Natural killer cell (primary cell): ENCODE measurements at regions not wholly inside any gene's neighbourhood (a gene's known extent, or its start where the extent isn't known, plus 50 kb on each side); places are given as distances from the start of the nearest gene placed in this dataset.

Source experiments
- ATAC-seq, 3 donors: fragments of 150-1000 bp in 2 of 3; fragments of 200-7000 bp in 1 of 3; cut with Tn5 transposase; 1 replicate in 1 of 3; 2 replicates in 2 of 3; pipeline ENCODE4 v1.10.0; 2021; ENCODE audit warnings: mild to moderate bottlenecking in 2 of 3, moderate library complexity in 2 of 3
- DNase-seq, 2 donors: peaks; one replicate each; pipeline versions ENCODE4 v3.0.0 to v3.0.0-alpha.2; 2013 to 2021; ENCODE audit warnings: mixed read lengths in 1 of 2
- H3K27ac ChIP-seq: one replicate; pipeline ENCODE4 v1.5.1; 2013; ENCODE audit warnings: mild to moderate bottlenecking, low read length
- H3K27me3 ChIP-seq: one replicate; pipeline ENCODE4 v1.6.1; 2013; ENCODE audit warnings: low read length; ENCODE audit not compliant: control insufficient read depth, insufficient read depth
- H3K36me3 ChIP-seq: one replicate; pipeline ENCODE4 v1.6.1; 2013; ENCODE audit warnings: low read length; ENCODE audit not compliant: control insufficient read depth, insufficient read depth
- H3K4me1 ChIP-seq: one replicate; pipeline ENCODE4 v1.6.1; 2013; ENCODE audit warnings: low read length; ENCODE audit not compliant: control insufficient read depth, insufficient read depth
- H3K4me3 ChIP-seq: one replicate; pipeline ENCODE4 v1.5.1; 2013; ENCODE audit warnings: low read length
- H3K9me3 ChIP-seq: one replicate; pipeline ENCODE4 v1.6.1; 2013; ENCODE audit warnings: low read length; ENCODE audit not compliant: control insufficient read depth, insufficient read depth
- H3K27ac Mint-ChIP-seq, 2 donors: one replicate each; pipeline ENCODE4 v1.8.0; 2022; ENCODE audit warnings: mild to moderate bottlenecking in 2 of 2, mixed read lengths in 2 of 2, moderate library complexity in 1 of 2
- H3K27me3 Mint-ChIP-seq, 2 donors: one replicate each; pipeline ENCODE4 v1.8.0; 2022; ENCODE audit warnings: low read depth in 2 of 2, mixed read lengths in 2 of 2
- H3K36me3 Mint-ChIP-seq: one replicate; pipeline ENCODE4 v1.8.0; 2022; ENCODE audit warnings: mixed read lengths
- H3K4me1 Mint-ChIP-seq, 2 donors: one replicate each; pipeline ENCODE4 v1.8.0; 2022; ENCODE audit warnings: mixed read lengths in 2 of 2
- H3K4me3 Mint-ChIP-seq: one replicate; pipeline ENCODE4 v1.8.0; 2022; ENCODE audit warnings: mild to moderate bottlenecking, moderate library complexity, mixed read lengths
- H3K9me3 Mint-ChIP-seq, 2 donors: one replicate each; pipeline ENCODE4 v1.8.0; 2022; ENCODE audit warnings: mixed read lengths in 2 of 2
- CTCF ChIP-seq: fragments of 200-600 bp; IDR thresholded peaks from one replicate; pipeline ENCODE4 v1.8.0; 2022; ENCODE audit warnings: antibody characterized with exemption
- WGBS: methylation state at CpG from one replicate; pipeline ENCODE4 v1.1.7; 2013; ENCODE audit warnings: missing lambda C conversion rate; ENCODE audit not compliant: insufficient coverage; 5-methylcytosine and 5-hydroxymethylcytosine counted together
- intact Hi-C: fragments of 100-400 bp; cut with micrococcal nuclease; formaldehyde crosslinking; loops from one replicate; pipeline ENCODE4 v1.14.2; 2022

DNA sequence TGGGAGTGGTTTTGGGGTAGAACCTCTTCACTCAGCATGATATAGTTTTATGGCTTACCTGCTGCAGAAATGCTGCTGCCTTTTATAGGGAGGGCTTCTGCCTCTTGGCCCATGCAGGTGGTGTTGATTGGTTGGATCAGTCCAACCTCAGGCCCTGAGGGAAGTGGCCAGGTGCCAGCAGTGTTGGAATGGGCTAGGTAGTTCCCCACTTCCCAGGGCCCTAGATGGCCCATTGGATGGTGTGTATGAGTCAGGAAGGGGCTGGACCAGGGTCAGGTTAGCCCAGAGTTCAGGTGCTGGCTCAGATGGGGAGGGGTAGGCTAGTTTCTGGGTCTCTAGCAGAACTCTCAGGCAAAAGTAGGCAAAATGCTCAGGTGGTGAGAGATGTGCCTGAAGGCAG is 455.5 kb downstream of the CCSER2 start:
- Histone ChIP-seq H3K9me3 (no peaks in the 10 kb centered on the region), H3K27me3 (no peaks in the 10 kb centered on the region), H3K4me3 (no peak overlapping the region), H3K27ac (no peak overlapping the region), H3K4me1 (no peaks in the 10 kb centered on the region), H3K36me3 (no peaks in the 10 kb centered on the region)
- no peaks in the 10 kb centered on the region for H3K27me3 Mint-ChIP-seq
- H3K36me3 Mint-ChIP-seq, result no peaks in the 10 kb centered on the region
- H3K27ac Mint-ChIP-seq, result no peak overlapping the region
- ATAC-seq, result no peak
- DNase-seq, result no peak
- intact Hi-C loops, result no loop called here
- TF ChIP-seq CTCF, result no peak
- H3K4me3 Mint-ChIP-seq, result no peak overlapping the region
- no peaks in the 10 kb centered on the region for H3K9me3 Mint-ChIP-seq
- H3K4me1 Mint-ChIP-seq, result no peaks in the 10 kb centered on the region

DNA sequence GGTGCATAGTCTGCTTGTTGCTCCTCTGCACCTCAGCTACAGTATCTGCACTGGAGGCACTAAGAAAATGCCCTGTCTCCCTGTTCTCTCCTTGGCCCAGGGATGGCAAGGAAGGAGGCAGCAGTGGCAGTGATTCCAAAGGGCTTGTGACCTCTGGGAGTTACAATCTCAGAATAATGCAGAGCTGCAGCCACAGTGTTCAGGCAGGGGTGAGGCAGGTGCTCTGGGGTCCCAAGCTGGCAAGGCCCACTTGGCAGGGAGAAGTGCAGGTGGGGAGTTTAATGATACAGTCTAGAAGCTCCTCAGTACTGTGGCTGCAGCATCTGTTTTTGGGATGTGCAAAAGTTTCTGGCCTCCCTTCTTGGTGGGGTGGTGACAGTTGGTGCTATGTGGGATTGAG is 456.4 kb downstream of the CCSER2 start:
- Mint-ChIP-seq H3K4me3 (no peak overlapping the region), H3K4me1 (no peaks in the 10 kb centered on the region), H3K9me3 (no peaks in the 10 kb centered on the region), H3K36me3 (no peaks in the 10 kb centered on the region), H3K27me3 (no peaks in the 10 kb centered on the region), H3K27ac (no peak overlapping the region)
- TF ChIP-seq CTCF, result no peak
- ATAC-seq, result no peak
- Histone ChIP-seq H3K4me1 (no peaks in the 10 kb centered on the region), H3K4me3 (no peak overlapping the region), H3K27ac (no peak overlapping the region), H3K27me3 (no peaks in the 10 kb centered on the region), H3K9me3 (no peaks in the 10 kb centered on the region), H3K36me3 (no peaks in the 10 kb centered on the region)
- no peak for DNase-seq
- intact Hi-C loops, result no loop called here

DNA sequence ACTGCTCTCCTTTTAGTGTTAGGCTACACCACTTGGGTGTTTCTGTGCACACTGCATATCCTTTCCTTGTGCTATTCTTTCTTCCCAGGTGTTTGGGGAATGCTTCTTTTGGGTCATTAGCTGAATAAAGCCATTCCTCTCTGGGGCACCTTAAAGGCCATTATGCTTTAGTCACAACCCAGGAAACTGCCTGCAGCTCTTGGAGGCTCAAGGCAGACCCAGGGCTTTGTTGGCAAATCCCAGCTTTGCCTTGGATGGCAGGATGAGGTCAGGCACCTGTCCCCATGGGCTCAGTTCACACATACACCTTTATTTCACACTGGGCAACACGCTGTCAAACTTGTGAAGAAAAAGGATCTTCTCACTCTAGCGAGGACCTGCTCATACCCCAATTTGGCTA is 460.6 kb downstream of the CCSER2 start:
- Mint-ChIP-seq H3K9me3 (no peaks in the 10 kb centered on the region), H3K4me3 (no peak overlapping the region), H3K4me1 (no peaks in the 10 kb centered on the region), H3K27me3 (no peaks in the 10 kb centered on the region), H3K27ac (no peak overlapping the region), H3K36me3 (no peaks in the 10 kb centered on the region)
- Histone ChIP-seq H3K4me1 (no peaks in the 10 kb centered on the region), H3K9me3 (no peaks in the 10 kb centered on the region), H3K27ac (no peak overlapping the region), H3K4me3 (no peak overlapping the region), H3K36me3 (no peaks in the 10 kb centered on the region), H3K27me3 (no peaks in the 10 kb centered on the region)
- intact Hi-C loops, result no loop called here
- no peak for ATAC-seq
- no peak for DNase-seq
- 80% methylated on average over 2 of the region's 2 CpGs for WGBS
- TF ChIP-seq CTCF, result no peak

DNA sequence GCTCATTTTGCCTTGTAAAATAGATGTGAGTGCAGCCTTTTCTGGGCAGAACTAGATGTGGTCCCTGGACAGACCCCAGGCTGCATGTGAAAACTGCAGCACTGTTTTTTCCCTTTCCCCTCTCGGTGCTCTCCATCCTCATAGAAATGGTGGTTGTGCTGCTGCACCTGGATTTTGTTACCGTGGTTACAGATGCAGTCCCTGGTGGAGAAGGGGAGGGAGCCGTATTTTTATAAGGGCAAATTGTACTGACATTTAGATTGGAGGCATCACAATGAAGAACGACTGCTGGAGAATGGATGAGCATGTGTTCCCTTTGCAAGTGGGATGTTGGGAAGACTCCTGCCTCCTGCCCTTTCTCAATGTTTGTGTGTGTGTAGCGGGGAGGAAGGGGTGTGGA is 469.9 kb downstream of the CCSER2 start:
- WGBS, result 70% methylated on average over 5 of the region's 5 CpGs
- no peak for ATAC-seq
- H3K36me3 ChIP-seq, result no peaks in the 10 kb centered on the region
- no peak overlapping the region for H3K27ac ChIP-seq
- no peak for TF ChIP-seq CTCF
- Mint-ChIP-seq H3K27me3 (no peaks in the 10 kb centered on the region), H3K4me1 (no peaks in the 10 kb centered on the region), H3K9me3 (no peaks in the 10 kb centered on the region), H3K36me3 (no peaks in the 10 kb centered on the region), H3K27ac (no peak overlapping the region), H3K4me3 (no peak overlapping the region)
- H3K27me3 ChIP-seq, result no peaks in the 10 kb centered on the region
- H3K4me3 ChIP-seq, result no peak overlapping the region
- H3K4me1 ChIP-seq, result no peaks in the 10 kb centered on the region
- no peak for DNase-seq
- intact Hi-C loops, result no loop called here
- no peaks in the 10 kb centered on the region for H3K9me3 ChIP-seq
